B cell (primary cell): ENCODE measurements at regions not wholly inside any gene's neighbourhood (a gene's known extent, or its start where the extent isn't known, plus 50 kb on each side); places are given as distances from the start of the nearest gene placed in this dataset.

Source experiments
- ATAC-seq: fragments of 200-7000 bp; cut with Tn5 transposase; one replicate; pipeline ENCODE4 v1.10.0; 2021; ENCODE audit warnings: low read depth, mild to moderate bottlenecking, moderate number of reproducible peaks, moderate library complexity
- CTCF ChIA-PET: fragments of 350-600 bp; sonication (Branson Sonifier 250); formaldehyde crosslinking; loops from one replicate; lab custom pipeline; 2021; ENCODE audit warnings: antibody characterized with exemption, inconsistent platforms; lab: Charles Lee
- POLR2A ChIA-PET: fragments of 350-600 bp; sonication (Branson Sonifier 250); formaldehyde crosslinking; loops from one replicate; lab custom pipeline; 2021; ENCODE audit warnings: antibody characterized with exemption; lab: Charles Lee
- DNase-seq: peaks from one replicate; pipeline ENCODE4 v3.0.0; 2013
- H2AFZ ChIP-seq: 2 replicates; pipeline ENCODE4 v1.6.1; 2012; ENCODE audit warnings: mild to moderate bottlenecking, low read depth, low read length; ENCODE audit not compliant: insufficient read depth, poor library complexity, severe bottlenecking
- H3K27ac ChIP-seq, 2 donors: 1 replicate in 1 of 2; 2 replicates in 1 of 2; pipeline ENCODE4 v1.5.1; 2012 to 2013; ENCODE audit warnings: low read length in 2 of 2, mild to moderate bottlenecking in 2 of 2, moderate library complexity in 1 of 2
- H3K27me3 ChIP-seq, 4 experiments: fragments of 200-600 bp in 1 of 4; sonication (generic) in 1 of 4; replicated peaks in 1 of 4; 1 replicate in 2 of 4; 2 replicates in 2 of 4; pipeline versions ENCODE4 v1.6.1 to v1.7.0; 2013 to 2016; ENCODE audit warnings: low read length in 3 of 4, mild to moderate bottlenecking in 2 of 4, mixed read lengths in 1 of 4, moderate library complexity in 1 of 4; ENCODE audit not compliant: insufficient read depth in 4 of 4, control insufficient read depth in 3 of 4; ENCODE audit errors: control extremely low read depth in 1 of 4
- H3K36me3 ChIP-seq, 2 experiments: replicated peaks in 1 of 2; 1 replicate in 1 of 2; 2 replicates in 1 of 2; pipeline versions ENCODE4 v1.6.1 to v1.7.1; 2013; ENCODE audit warnings: low read length in 1 of 2; ENCODE audit not compliant: insufficient read depth in 2 of 2, control insufficient read depth in 1 of 2; ENCODE audit errors: control extremely low read depth in 1 of 2, extremely low read depth in 1 of 2
- H3K4me1 ChIP-seq, 2 donors: fragments of 200-600 bp in 1 of 2; sonication (generic) in 1 of 2; 1 replicate in 1 of 2; 2 replicates in 1 of 2; pipeline versions ENCODE4 v1.5.1 to v1.6.1; 2013 to 2017; ENCODE audit warnings: low read length in 2 of 2; ENCODE audit not compliant: control insufficient read depth in 2 of 2, insufficient read depth in 2 of 2
- H3K4me2 ChIP-seq: replicated peaks from 2 replicates; pipeline ENCODE3; 2012; ENCODE audit warnings: mild to moderate bottlenecking, low read depth, low read length; ENCODE audit not compliant: poor library complexity, severe bottlenecking
- H3K4me3 ChIP-seq, 5 experiments: fragments of 200-600 bp in 1 of 5; sonication (generic) in 1 of 5; 1 replicate in 3 of 5; 2 replicates in 2 of 5; pipeline versions ENCODE4 v1.5.1 to v1.7.0; 2011 to 2016; ENCODE audit warnings: low read length in 4 of 5, mild to moderate bottlenecking in 4 of 5, low read depth in 2 of 5, control low read depth in 1 of 5, moderate library complexity in 1 of 5; ENCODE audit not compliant: insufficient read depth in 1 of 5; ENCODE audit errors: control extremely low read depth in 1 of 5, extremely low read depth in 1 of 5
- H3K79me2 ChIP-seq: fragments of 200-600 bp; sonication (generic); one replicate; pipeline ENCODE4 v1.6.0; 2016; ENCODE audit warnings: low read length; ENCODE audit not compliant: control insufficient read depth, insufficient read depth
- H3K9ac ChIP-seq: fragments of 200-600 bp; sonication (generic); 2 replicates; pipeline ENCODE4 v1.6.1; 2017; ENCODE audit warnings: mild to moderate bottlenecking, low read length, moderate library complexity
- H3K9me3 ChIP-seq, 3 donors: one replicate each; pipeline versions ENCODE4 v1.6.1 to v1.7.1; 2013; ENCODE audit warnings: low read length in 2 of 3; ENCODE audit not compliant: control insufficient read depth in 2 of 3, insufficient read depth in 1 of 3; ENCODE audit errors: control extremely low read depth in 1 of 3
- H4K20me1 ChIP-seq: 2 replicates; pipeline ENCODE4 v1.6.0; 2012; ENCODE audit warnings: mild to moderate bottlenecking, low read length; ENCODE audit not compliant: insufficient read depth, control insufficient read depth, poor library complexity, severe bottlenecking
- H3K27ac Mint-ChIP-seq: one replicate; pipeline ENCODE4 v1.8.0; 2021; ENCODE audit warnings: mixed read lengths
- H3K27me3 Mint-ChIP-seq: one replicate; pipeline ENCODE4 v1.8.0; 2021; ENCODE audit warnings: mixed read lengths
- H3K4me1 Mint-ChIP-seq: one replicate; pipeline ENCODE4 v1.8.0; 2021; ENCODE audit warnings: mixed read lengths
- H3K4me3 Mint-ChIP-seq: one replicate; pipeline ENCODE4 v1.8.0; 2021; ENCODE audit warnings: mixed read lengths
- H3K9me3 Mint-ChIP-seq: one replicate; pipeline ENCODE4 v1.8.0; 2022; ENCODE audit warnings: mixed read lengths; ENCODE audit not compliant: insufficient read depth
- EZH2 ChIP-seq: IDR thresholded peaks from 2 replicates; pipeline ENCODE4 v1.6.1; 2012; ENCODE audit warnings: borderline replicate concordance, low read depth, mild to moderate bottlenecking, moderate library complexity, low read length; ENCODE audit not compliant: insufficient read depth, poor library complexity, severe bottlenecking
- WGBS: methylation state at CpG from one replicate; pipeline ENCODE4 v1.1.5; 2013; ENCODE audit warnings: missing lambda C conversion rate; ENCODE audit not compliant: insufficient coverage; 5-methylcytosine and 5-hydroxymethylcytosine counted together
- intact Hi-C: fragments of 100-400 bp; cut with micrococcal nuclease; formaldehyde crosslinking; loops from one replicate; pipeline ENCODE4 v1.10.0; 2022
- TF ChIP-seq, protein P1 (sequence below): fragments of 200-600 bp; IDR thresholded peaks from one replicate; pipeline ENCODE4 v1.8.0; 2022; ENCODE audit warnings: antibody characterized with exemption, mild to moderate bottlenecking

DNA sequence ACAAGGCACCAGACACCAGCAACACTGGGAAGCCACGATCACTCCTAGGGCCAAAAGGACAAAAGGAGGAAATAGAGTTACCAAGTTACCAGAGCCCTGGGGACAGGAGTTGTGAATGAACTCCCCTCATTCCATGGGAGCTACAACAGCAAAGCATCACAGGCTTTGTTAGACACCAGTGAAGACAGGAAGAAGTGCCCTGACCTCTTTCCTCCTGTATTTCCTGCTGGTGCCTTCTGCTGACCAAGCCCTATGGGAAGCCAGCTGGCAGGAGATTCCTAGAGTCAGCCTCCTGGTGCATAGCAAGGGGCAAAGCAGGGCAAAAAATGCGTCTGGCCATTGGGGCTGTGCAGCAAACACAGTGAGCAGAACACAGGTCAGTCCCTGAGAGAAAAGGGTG is 374.7 kb downstream of the ZSWIM6 start:
- Mint-ChIP-seq H3K9me3 (peaks cover 3% of the 10 kb centered on the region), H3K27me3 (no peaks in the 10 kb centered on the region), H3K4me1 (peaks cover 4% of the 10 kb centered on the region), H3K27ac (no peak overlapping the region), H3K4me3 (no peak overlapping the region)
- DNase-seq: no peak
- H4K20me1 ChIP-seq: no peaks in the 10 kb centered on the region
- no peaks in the 10 kb centered on the region for H3K4me1 ChIP-seq
- no peaks in the 10 kb centered on the region for H3K27me3 ChIP-seq
- intact Hi-C loops: no loop called here
- no peak for ATAC-seq
- H3K9ac ChIP-seq: no peak overlapping the region
- 47% methylated on average over 2 of the region's 2 CpGs for WGBS
- ChIA-PET CTCF (no interaction called here), POLR2A (no interaction called here)
- no peak overlapping the region for H3K4me2 ChIP-seq
- no peak overlapping the region for H2AFZ ChIP-seq
- no peak overlapping the region for H3K27ac ChIP-seq
- TF ChIP-seq, protein P1, sequence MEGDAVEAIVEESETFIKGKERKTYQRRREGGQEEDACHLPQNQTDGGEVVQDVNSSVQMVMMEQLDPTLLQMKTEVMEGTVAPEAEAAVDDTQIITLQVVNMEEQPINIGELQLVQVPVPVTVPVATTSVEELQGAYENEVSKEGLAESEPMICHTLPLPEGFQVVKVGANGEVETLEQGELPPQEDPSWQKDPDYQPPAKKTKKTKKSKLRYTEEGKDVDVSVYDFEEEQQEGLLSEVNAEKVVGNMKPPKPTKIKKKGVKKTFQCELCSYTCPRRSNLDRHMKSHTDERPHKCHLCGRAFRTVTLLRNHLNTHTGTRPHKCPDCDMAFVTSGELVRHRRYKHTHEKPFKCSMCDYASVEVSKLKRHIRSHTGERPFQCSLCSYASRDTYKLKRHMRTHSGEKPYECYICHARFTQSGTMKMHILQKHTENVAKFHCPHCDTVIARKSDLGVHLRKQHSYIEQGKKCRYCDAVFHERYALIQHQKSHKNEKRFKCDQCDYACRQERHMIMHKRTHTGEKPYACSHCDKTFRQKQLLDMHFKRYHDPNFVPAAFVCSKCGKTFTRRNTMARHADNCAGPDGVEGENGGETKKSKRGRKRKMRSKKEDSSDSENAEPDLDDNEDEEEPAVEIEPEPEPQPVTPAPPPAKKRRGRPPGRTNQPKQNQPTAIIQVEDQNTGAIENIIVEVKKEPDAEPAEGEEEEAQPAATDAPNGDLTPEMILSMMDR: no peak
- no peak for TF ChIP-seq EZH2
- no peak overlapping the region for H3K4me3 ChIP-seq
- H3K9me3 ChIP-seq: no peaks in the 10 kb centered on the region
- no peaks in the 10 kb centered on the region for H3K36me3 ChIP-seq
- H3K79me2 ChIP-seq: no peaks in the 10 kb centered on the region

DNA sequence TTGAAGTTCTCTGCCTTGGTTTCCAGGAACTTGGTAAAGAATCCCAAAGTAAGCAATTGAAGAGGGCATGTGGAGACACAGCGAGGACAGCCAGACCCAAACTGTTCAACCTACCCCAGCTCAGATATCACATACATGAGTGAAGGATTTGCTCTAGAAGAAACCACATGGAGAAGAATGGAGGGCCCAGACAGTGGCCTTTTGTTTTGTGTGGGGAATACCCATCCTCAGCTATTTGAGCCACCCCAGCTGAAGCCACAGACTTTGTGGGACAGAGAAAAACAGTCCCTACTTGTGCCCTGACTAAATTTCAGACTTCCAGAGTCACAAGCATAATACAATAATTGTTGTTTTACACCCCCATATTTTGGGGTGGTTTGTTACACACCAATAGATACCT is 387.1 kb downstream of the ZSWIM6 start:
- H3K4me1 ChIP-seq: no peaks in the 10 kb centered on the region
- no peak overlapping the region for H3K4me3 ChIP-seq
- intact Hi-C loops: no loop called here
- H3K4me2 ChIP-seq: no peak overlapping the region
- H3K9me3 Mint-ChIP-seq: peaks cover 4% of the 10 kb centered on the region
- ATAC-seq (no peak), DNase-seq (no peak)
- ChIA-PET POLR2A (no interaction called here), CTCF (interaction anchor here (1.4 kb wide), 1 partner anchor 8 kb away, joined by 5 read pairs; no protein-coding TSS in a partner anchor)
- H3K27me3 Mint-ChIP-seq: no peaks in the 10 kb centered on the region
- no peaks in the 10 kb centered on the region for H3K27me3 ChIP-seq
- no peak overlapping the region for H3K27ac ChIP-seq
- no peaks in the 10 kb centered on the region for H3K9me3 ChIP-seq
- no CpG with 5 or more reads among the region's 1 CpG for WGBS
- H3K79me2 ChIP-seq: no peaks in the 10 kb centered on the region
- no peak for TF ChIP-seq EZH2
- TF ChIP-seq, protein P1: no peak
- H3K36me3 ChIP-seq: no peaks in the 10 kb centered on the region
- no peak overlapping the region for H2AFZ ChIP-seq
- H4K20me1 ChIP-seq: no peaks in the 10 kb centered on the region
- no peak overlapping the region for H3K27ac Mint-ChIP-seq
- H3K4me3 Mint-ChIP-seq: no peak overlapping the region
- H3K4me1 Mint-ChIP-seq: no peaks in the 10 kb centered on the region
- H3K9ac ChIP-seq: no peak overlapping the region
